SH-SY5Y (cell line): ENCODE measurements at regions not wholly inside any gene's neighbourhood (a gene's known extent, or its start where the extent isn't known, plus 50 kb on each side); places are given as distances from the start of the nearest gene placed in this dataset.

Experiments
- GATA2 ChIP-seq: IDR thresholded peaks from 2 replicates; pipeline ENCODE4 v1.6.1; 2011; ENCODE audit warnings: mild to moderate bottlenecking, low read depth, low read length
- GATA3 ChIP-seq: IDR thresholded peaks from 2 replicates; pipeline ENCODE4 v1.6.1; 2011; ENCODE audit warnings: low read depth, mild to moderate bottlenecking, low read length, moderate library complexity

GRCh38 chr7:93629291-93629801 lies 54.8 kb upstream of the CALCR start:
- no peak for TF ChIP-seq GATA2
- no peak for TF ChIP-seq GATA3
